Esophagus muscularis mucosa (tissue), 4 donors: ENCODE measurements at regions not wholly inside any gene's neighbourhood (a gene's known extent, or its start where the extent isn't known, plus 50 kb on each side); places are given as distances from the start of the nearest gene placed in this dataset.
"Not testable (repeated sequence)": the region's sequence is repeated elsewhere in the genome, so short reads cannot be mapped to it uniquely, and the experiment has no call there.

ENCODE experiments used
- DNase-seq: peaks from one replicate; pipeline ENCODE4 v3.0.0-alpha.2; 2017; ENCODE audit errors: extremely low spot score
- H3K27ac ChIP-seq, 4 donors: fragments of 200-600 bp; sonication (generic); replicated peaks in 1 of 4; 1 replicate in 3 of 4; 2 replicates in 1 of 4; pipeline ENCODE4 v1.5.1; 2016 to 2019; ENCODE audit warnings: mild to moderate bottlenecking in 1 of 4
- H3K27me3 ChIP-seq, 4 donors: fragments of 200-600 bp; sonication (generic); one replicate each; pipeline versions ENCODE4 v1.5.1 to v1.6.0; 2016 to 2019
- H3K36me3 ChIP-seq, 4 donors: fragments of 200-600 bp; sonication (generic); one replicate each; pipeline ENCODE4 v1.5.1; 2016 to 2019
- H3K4me1 ChIP-seq, 4 donors: fragments of 200-600 bp; sonication (generic); one replicate each; pipeline ENCODE4 v1.5.1; 2016 to 2019
- H3K4me3 ChIP-seq, 4 donors: fragments of 200-600 bp; sonication (generic); 1 replicate in 2 of 4; 2 replicates in 2 of 4; pipeline ENCODE4 v1.5.1; 2016 to 2019; ENCODE audit warnings: mild to moderate bottlenecking in 4 of 4, moderate library complexity in 1 of 4
- H3K9me3 ChIP-seq, 4 donors: fragments of 200-600 bp; sonication (generic); 1 replicate in 3 of 4; 2 replicates in 1 of 4; pipeline ENCODE4 v1.5.1; 2016 to 2019
- CTCF ChIP-seq, 3 experiments: fragments of 200-600 bp in 2 of 3; fragments of 450-650 bp in 1 of 3; sonication (generic) in 2 of 3; IDR thresholded peaks; one replicate each; pipeline ENCODE4 v1.5.1; 2017 to 2019; ENCODE audit warnings: antibody characterized with exemption in 3 of 3, mild to moderate bottlenecking in 2 of 3, moderate library complexity in 1 of 3
- EP300 ChIP-seq: sonication (generic); formaldehyde crosslinking; IDR thresholded peaks from one replicate; pipeline ENCODE4 v1.6.1; 2017; ENCODE audit warnings: antibody characterized with exemption
- POLR2A ChIP-seq: fragments of 450-650 bp; IDR thresholded peaks from one replicate; pipeline ENCODE4 v1.6.1; 2017; ENCODE audit warnings: antibody characterized with exemption, moderate library complexity, mild to moderate bottlenecking, low read depth
- POLR2AphosphoS5 ChIP-seq, 2 donors: sonication (generic); formaldehyde crosslinking; IDR thresholded peaks; one replicate each; pipeline ENCODE4 v1.6.1; 2017; ENCODE audit warnings: antibody characterized with exemption in 2 of 2
- WGBS: methylation state at CpG from one replicate; pipeline ENCODE4 v1.1.5; 2018; 5-methylcytosine and 5-hydroxymethylcytosine counted together
- intact Hi-C: fragments of 100-400 bp; cut with DNase I; formaldehyde crosslinking; loops from one replicate; pipeline ENCODE4 v1.15.1; 2023

DNA sequence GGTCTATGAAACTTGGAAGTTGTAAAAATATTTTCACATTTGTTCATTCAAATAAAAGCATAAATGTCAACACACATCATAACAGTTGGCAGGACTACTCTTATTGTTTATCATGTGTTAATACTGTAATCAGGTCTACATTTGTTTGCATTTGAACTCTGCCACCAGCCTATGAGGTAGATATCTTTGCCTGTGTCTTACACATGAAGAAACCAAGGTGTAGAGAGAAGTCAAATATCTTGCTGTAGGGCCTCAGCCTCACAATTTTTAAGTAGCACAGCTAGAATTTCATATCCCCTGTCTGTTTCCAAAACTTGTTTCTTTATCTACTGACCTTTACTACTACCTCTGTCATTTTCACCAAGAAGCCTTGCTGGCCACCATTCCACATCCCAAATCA is 161.9 kb downstream of the ZIC4 start:
- H3K4me3 ChIP-seq = no peak overlapping the region
- no peak for DNase-seq
- no peaks in the 10 kb centered on the region for H3K9me3 ChIP-seq
- H3K27me3 ChIP-seq = no peaks in the 10 kb centered on the region
- no peaks in the 10 kb centered on the region for H3K36me3 ChIP-seq
- intact Hi-C loops = no loop called here
- no peak overlapping the region for H3K27ac ChIP-seq
- no peaks in the 10 kb centered on the region for H3K4me1 ChIP-seq
- TF ChIP-seq POLR2AphosphoS5 (IDR thresholded peaks at IDR 0.05) (no peak), CTCF (IDR thresholded peaks at IDR 0.05) (no peak), POLR2A (no peak), EP300 (no peak)

DNA sequence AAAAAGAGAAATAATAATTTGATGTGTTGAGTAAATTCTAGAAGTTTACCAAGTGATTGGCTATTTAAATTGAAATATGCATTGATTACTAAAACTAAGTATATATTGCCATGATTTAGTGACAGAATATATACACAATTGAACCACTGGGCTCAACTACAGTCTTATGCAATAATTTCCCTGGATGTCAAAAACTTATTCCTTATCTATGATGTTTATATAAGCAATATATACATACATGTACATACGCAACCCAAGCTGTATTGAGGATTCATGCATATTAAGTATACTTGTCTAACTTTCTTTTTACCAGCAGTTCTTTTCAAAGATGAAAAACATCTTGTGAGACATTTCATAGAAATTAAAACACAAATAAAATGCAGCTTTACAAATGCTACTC is 165.8 kb downstream of the ZIC4 start:
- Histone ChIP-seq H3K4me3 (no peak overlapping the region), H3K4me1 (no peaks in the 10 kb centered on the region), H3K9me3 (no peaks in the 10 kb centered on the region), H3K36me3 (no peaks in the 10 kb centered on the region), H3K27ac (no peak overlapping the region), H3K27me3 (no peaks in the 10 kb centered on the region)
- DNase-seq = no peak
- WGBS = 85% methylated on average over 1 of the region's 1 CpG
- intact Hi-C loops = no loop called here
- no peak for TF ChIP-seq POLR2A

GRCh38 chr3:147237991-147238390 is 168.4 kb downstream of the ZIC4 start:
- H3K36me3 ChIP-seq = no peaks in the 10 kb centered on the region
- no peaks in the 10 kb centered on the region for H3K27me3 ChIP-seq
- no peak overlapping the region for H3K4me3 ChIP-seq
- H3K9me3 ChIP-seq = no peaks in the 10 kb centered on the region
- intact Hi-C loops = no loop called here
- DNase-seq = no peak
- no peak overlapping the region for H3K27ac ChIP-seq
- 71% methylated on average over 4 of the region's 4 CpGs for WGBS
- TF ChIP-seq POLR2AphosphoS5 (IDR thresholded peaks at IDR 0.05) = no peak
- no peaks in the 10 kb centered on the region for H3K4me1 ChIP-seq

DNA sequence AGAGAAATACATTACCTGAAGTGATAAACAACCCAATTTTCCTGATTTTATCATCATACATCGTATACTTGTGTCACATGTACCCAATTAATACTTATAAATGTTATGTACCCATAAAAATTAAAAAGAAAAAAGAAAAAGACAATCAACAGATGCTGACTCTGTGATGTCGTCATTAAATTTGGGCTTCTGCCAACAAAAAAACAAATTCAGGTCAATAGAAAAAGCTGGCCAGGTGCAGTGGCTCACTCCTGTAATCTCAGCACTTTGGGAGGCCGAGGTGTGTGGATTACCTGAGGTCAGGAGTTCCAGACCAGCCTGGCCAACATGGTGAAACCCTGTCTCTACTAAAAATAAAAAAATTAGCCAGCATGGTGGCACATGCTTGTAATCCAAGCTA is 174.4 kb downstream of the ZIC4 start:
- H3K36me3 ChIP-seq, H3K4me3 ChIP-seq, DNase-seq, intact Hi-C loops, H3K4me1 ChIP-seq, H3K27ac ChIP-seq, H3K9me3 ChIP-seq, H3K27me3 ChIP-seq: not testable (repeated sequence)
- 83% methylated on average over 3 of the region's 3 CpGs for WGBS

DNA sequence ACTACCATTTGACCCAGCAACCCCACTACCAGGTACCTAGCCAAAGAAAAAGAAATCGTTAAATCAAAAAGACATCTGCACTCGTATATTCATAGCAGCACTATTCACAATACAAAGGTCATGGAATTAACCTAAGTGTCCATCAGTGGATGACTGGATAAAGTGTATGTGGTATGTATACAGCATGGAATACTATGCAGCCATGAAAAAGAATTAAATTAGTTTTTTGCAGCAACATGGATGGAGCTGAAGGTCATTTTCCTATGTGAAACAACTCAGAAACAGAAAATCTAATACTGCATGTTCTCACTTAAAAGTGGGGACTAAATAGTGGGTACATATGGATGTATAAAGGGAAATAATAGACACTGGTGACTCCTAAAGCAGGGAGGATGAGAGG is 175.2 kb downstream of the ZIC4 start:
- Histone ChIP-seq H3K4me1 (no peaks in the 10 kb centered on the region), H3K4me3 (no peak overlapping the region), H3K27ac (no peak overlapping the region), H3K27me3 (no peaks in the 10 kb centered on the region), H3K9me3 (peaks cover 0 to 8% (median 0%) of the 10 kb centered on the region in 4 donors), H3K36me3 (no peaks in the 10 kb centered on the region)
- intact Hi-C loops = no loop called here
- no peak for DNase-seq
- no peak for TF ChIP-seq POLR2AphosphoS5 (IDR thresholded peaks at IDR 0.05)
- no peak for TF ChIP-seq POLR2A
- TF ChIP-seq EP300 = no peak
- TF ChIP-seq CTCF (IDR thresholded peaks at IDR 0.05) = no peak
- 98% methylated on average over 2 of the region's 2 CpGs for WGBS

DNA sequence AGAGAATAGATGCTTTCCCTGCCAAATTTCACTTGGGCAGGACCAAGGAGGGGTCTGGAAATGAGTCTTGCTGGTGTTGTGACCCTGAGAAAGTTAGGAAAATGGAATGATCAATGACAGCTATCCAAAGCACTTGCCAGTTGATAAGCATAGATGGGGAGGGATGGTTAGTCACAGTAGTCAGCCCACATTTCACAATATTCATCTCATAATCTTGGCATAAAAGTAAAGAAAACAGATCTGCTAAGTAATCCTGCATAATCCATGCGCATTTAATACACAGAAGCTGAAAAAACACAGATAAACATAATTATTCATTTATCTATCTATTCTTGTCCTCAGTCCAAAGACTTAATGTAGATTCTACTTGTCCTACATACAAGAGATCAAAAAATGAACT is 184.1 kb downstream of the ZIC4 start:
- WGBS = 78% methylated on average over 1 of the region's 1 CpG
- Histone ChIP-seq H3K4me3 (no peak overlapping the region), H3K27me3 (no peaks in the 10 kb centered on the region), H3K27ac (no peak overlapping the region), H3K36me3 (no peaks in the 10 kb centered on the region), H3K4me1 (no peaks in the 10 kb centered on the region), H3K9me3 (no peaks in the 10 kb centered on the region)
- intact Hi-C loops = no loop called here
- DNase-seq = no peak
- no peak for TF ChIP-seq POLR2AphosphoS5 (IDR thresholded peaks at IDR 0.05)
- no peak for TF ChIP-seq POLR2A
- TF ChIP-seq CTCF (IDR thresholded peaks at IDR 0.05) = no peak
- TF ChIP-seq EP300 = no peak
